ENCODE measurements at regions not wholly inside any gene's neighbourhood (a gene's known extent, or its start where the extent isn't known, plus 50 kb on each side); places are given as distances from the start of the nearest gene placed in this dataset.

GRCh38 chr18:66136039-66136438 lies 385.2 kb downstream of the CDH7 start:
- Histone ChIP-seq H3K9me3 (ENCODE audit: control insufficient read depth, insufficient read depth, low read length) (peaks cover 7% of the 10 kb centered on the region), H3K27ac (ENCODE audit: low read depth, low read length) (no peak overlapping the region), H3K27me3 (ENCODE audit: control insufficient read depth, insufficient read depth, low read length) (no peaks in the 10 kb centered on the region), H3K4me3 (ENCODE audit: low read depth, low read length) (no peak overlapping the region)
- no peak for TF ChIP-seq CTCF (IDR thresholded peaks at IDR 0.05; ENCODE audit: low read depth, low read length)
- ChIA-PET CTCF (no interaction called here), POLR2A (no interaction called here)
- no peak for DNase-seq (ENCODE audit: low read depth, low spot score)

DNA sequence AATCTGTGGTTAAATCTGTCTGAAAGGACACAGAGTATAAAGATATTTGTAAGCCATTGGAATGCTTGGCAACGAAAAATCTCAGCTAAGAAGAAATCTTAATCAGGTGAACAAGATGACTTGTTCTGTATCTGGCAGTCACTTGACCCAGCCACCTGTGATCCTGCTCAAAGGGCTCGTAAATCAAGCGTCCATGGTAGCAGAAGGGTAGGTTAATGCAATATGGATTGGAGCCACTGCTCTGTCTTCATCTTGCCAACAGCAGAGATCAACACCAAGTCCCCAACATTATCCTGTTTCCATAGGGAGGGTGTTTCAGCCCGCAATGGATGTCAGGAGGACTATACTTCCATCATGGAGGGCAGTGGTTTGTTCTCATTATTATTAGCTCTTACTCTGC lies 378.4 kb downstream of the CDH7 start:
- TF ChIP-seq CTCF (IDR thresholded peaks at IDR 0.05; ENCODE audit: low read depth, low read length) = no peak
- Histone ChIP-seq H3K27me3 (ENCODE audit: control insufficient read depth, insufficient read depth, low read length) (no peaks in the 10 kb centered on the region), H3K9me3 (ENCODE audit: control insufficient read depth, insufficient read depth, low read length) (peaks cover 8% of the 10 kb centered on the region; the same call in 1 of the 2 replicates), H3K27ac (ENCODE audit: low read depth, low read length) (no peak overlapping the region), H3K4me3 (ENCODE audit: low read depth, low read length) (no peak overlapping the region)
- POLR2A ChIA-PET = interaction anchor here (0.7 kb wide), 1 partner anchor 1255 kb away, joined by 4 read pairs; no protein-coding TSS in a partner anchor
- CTCF ChIA-PET = no interaction called here
- DNase-seq (ENCODE audit: low read depth, low spot score) = no peak

DNA sequence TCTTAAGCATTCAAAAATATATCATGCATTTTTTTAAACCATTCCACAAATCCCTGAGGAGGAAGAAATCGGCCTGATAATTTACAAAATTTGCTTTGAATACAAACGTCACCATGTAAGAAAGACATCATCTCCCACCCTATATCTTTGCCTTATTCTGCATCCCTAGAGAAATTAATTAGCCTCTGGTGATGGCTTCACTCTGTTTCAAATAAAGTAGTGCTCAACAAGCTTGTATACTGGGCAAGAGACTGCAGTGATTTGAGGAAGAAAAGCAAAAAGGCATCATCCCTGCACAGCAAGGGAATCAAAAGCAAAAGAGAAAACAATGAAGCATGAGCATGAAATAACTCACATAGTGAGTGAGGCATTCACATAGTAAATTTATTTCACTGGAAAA lies 375.5 kb downstream of the CDH7 start:
- TF ChIP-seq CTCF (IDR thresholded peaks at IDR 0.05; ENCODE audit: low read depth, low read length) = no peak
- DNase-seq (ENCODE audit: low read depth, low spot score) = no peak
- CTCF ChIA-PET = no interaction called here
- peaks cover 8% of the 10 kb centered on the region; the same call in 1 of the 2 replicates for H3K9me3 ChIP-seq (ENCODE audit: control insufficient read depth, insufficient read depth, low read length)
- H3K27me3 ChIP-seq (ENCODE audit: control insufficient read depth, insufficient read depth, low read length) = no peaks in the 10 kb centered on the region
- H3K27ac ChIP-seq (ENCODE audit: low read depth, low read length) = no peak overlapping the region
- no peak overlapping the region for H3K4me3 ChIP-seq (ENCODE audit: low read depth, low read length)
- POLR2A ChIA-PET = no interaction called here

DNA sequence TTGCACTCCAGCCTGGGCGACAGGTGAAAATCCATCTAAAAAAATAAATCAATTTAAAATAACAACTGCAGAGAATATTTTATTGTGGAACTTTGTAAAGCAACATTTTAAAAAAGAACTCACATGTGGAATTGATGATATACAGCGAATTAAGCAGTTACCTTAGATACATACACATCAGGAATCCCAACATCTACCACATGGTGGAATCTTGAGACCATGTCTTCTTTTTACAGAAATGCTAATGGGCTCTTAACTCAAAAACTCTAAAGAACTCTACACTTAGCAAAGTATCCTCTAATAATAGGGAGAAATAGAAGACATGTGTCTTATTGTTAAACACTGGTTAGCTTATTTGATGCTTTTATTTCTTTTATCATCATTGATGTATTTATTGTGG lies 373.6 kb downstream of the CDH7 start:
- no peak for TF ChIP-seq CTCF (IDR thresholded peaks at IDR 0.05; ENCODE audit: low read depth, low read length)
- POLR2A ChIA-PET = no interaction called here

DNA sequence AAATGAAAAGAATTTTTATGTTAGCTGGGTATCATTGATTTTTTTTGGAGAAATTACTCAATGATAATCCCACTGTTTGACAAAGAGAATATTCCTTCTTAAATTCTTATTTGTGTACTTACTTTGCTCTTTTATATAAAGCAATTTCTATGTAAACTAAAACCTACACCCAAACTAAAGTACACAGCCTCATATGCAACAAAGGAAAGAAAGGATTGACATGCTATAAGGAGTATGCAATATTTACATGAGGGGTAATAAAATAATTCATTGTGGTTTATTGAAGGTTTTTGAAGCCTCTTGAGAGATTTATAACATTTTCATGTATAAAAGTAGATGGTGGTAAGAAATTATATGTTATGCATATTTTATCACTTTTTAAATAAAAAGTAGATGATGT lies 368.5 kb downstream of the CDH7 start:
- Histone ChIP-seq H3K4me3 (ENCODE audit: low read depth, low read length) (no peak overlapping the region), H3K27ac (ENCODE audit: low read depth, low read length) (no peak overlapping the region), H3K27me3 (ENCODE audit: control insufficient read depth, insufficient read depth, low read length) (no peaks in the 10 kb centered on the region), H3K9me3 (ENCODE audit: control insufficient read depth, insufficient read depth, low read length) (no peaks in the 10 kb centered on the region)
- TF ChIP-seq CTCF (IDR thresholded peaks at IDR 0.05; ENCODE audit: low read depth, low read length) = no peak
- CTCF ChIA-PET = no interaction called here
- no peak for DNase-seq (ENCODE audit: low read depth, low spot score)
- POLR2A ChIA-PET = no interaction called here

More for the DNA sequence above, 373.6 kb downstream of the CDH7 start:
- Histone ChIP-seq H3K27me3 (ENCODE audit: control insufficient read depth, insufficient read depth, low read length) (no peaks in the 10 kb centered on the region), H3K4me3 (ENCODE audit: low read depth, low read length) (no peak overlapping the region), H3K27ac (ENCODE audit: low read depth, low read length) (no peak overlapping the region), H3K9me3 (ENCODE audit: control insufficient read depth, insufficient read depth, low read length) (no peaks in the 10 kb centered on the region)
- CTCF ChIA-PET = interaction anchor here (0.7 kb wide), 1 partner anchor 1823 kb away, joined by 3 read pairs; no protein-coding TSS in a partner anchor
- DNase-seq (ENCODE audit: low read depth, low spot score) = no peak

Data from AG04450 (cell line).